Kidney (tissue), 13 donors: ENCODE measurements at regions not wholly inside any gene's neighbourhood (a gene's known extent, or its start where the extent isn't known, plus 50 kb on each side); places are given as distances from the start of the nearest gene placed in this dataset.

Source experiments
- DNase-seq, 5 donors: peaks; one replicate each; pipeline ENCODE4 v3.0.0-alpha.2; 2013 to 2020
- FAIRE-seq: peaks from 2 replicates; lab custom pipeline; 2012; peaks lifted over from hg19 to GRCh38; lab: Jason Lieb, UNC
- H3K27ac ChIP-seq, 2 donors: one replicate each; pipeline ENCODE4 v1.7.0; 2013; ENCODE audit warnings: low read depth in 2 of 2, low read length in 2 of 2, inconsistent platforms in 1 of 2
- H3K27me3 ChIP-seq: one replicate; pipeline ENCODE4 v1.7.1; 2013; ENCODE audit warnings: low read length, inconsistent platforms; ENCODE audit not compliant: control insufficient read depth, insufficient read depth
- H3K36me3 ChIP-seq, 3 donors: one replicate each; pipeline versions ENCODE4 v1.7.0 to v1.7.1; 2013; ENCODE audit warnings: low read length in 3 of 3, control low read depth in 1 of 3, inconsistent platforms in 1 of 3; ENCODE audit not compliant: insufficient read depth in 3 of 3, control insufficient read depth in 2 of 3
- H3K4me1 ChIP-seq, 3 donors: one replicate each; pipeline versions ENCODE4 v1.7.0 to v1.7.1; 2013; ENCODE audit warnings: low read length in 3 of 3, inconsistent platforms in 1 of 3, low read depth in 1 of 3; ENCODE audit not compliant: control insufficient read depth in 2 of 3, insufficient read depth in 2 of 3
- H3K4me3 ChIP-seq, 3 donors: one replicate each; pipeline versions ENCODE4 v1.7.0 to v1.8.1; 2013; ENCODE audit warnings: low read length in 3 of 3, control low read depth in 1 of 3, inconsistent platforms in 1 of 3
- H3K9ac ChIP-seq, 3 donors: one replicate each; pipeline versions ENCODE4 v1.7.0 to v1.7.1; 2013; ENCODE audit warnings: low read length in 3 of 3, control low read depth in 1 of 3, inconsistent platforms in 1 of 3
- H3K9me3 ChIP-seq, 3 donors: one replicate each; pipeline versions ENCODE4 v1.7.0 to v1.7.1; 2013; ENCODE audit warnings: low read length in 3 of 3, control low read depth in 1 of 3, inconsistent platforms in 1 of 3; ENCODE audit not compliant: control insufficient read depth in 2 of 3, insufficient read depth in 1 of 3
- CTCF ChIP-seq: IDR thresholded peaks from 3 replicates; pipeline ENCODE4 v1.5.1; 2012; ENCODE audit warnings: mild to moderate bottlenecking, moderate library complexity, borderline replicate concordance; ENCODE audit not compliant: insufficient read depth; ENCODE audit errors: extremely low read depth
- intact Hi-C: fragments of 100-400 bp; cut with DNase I; formaldehyde crosslinking; loops from one replicate; pipeline ENCODE4 v1.11.1; 2022
- donor health status: control.
- donor health status: control.
- donor health status: control.
- donor health status: control.
- donor health status: control.
- donor health status: DM: yes; HTN: yes; CAD: no.
- donor health status: Normal renal cell carcinoma (clear cell type).

GRCh38 chr16:73151941-73152340, 104.0 kb upstream of the ZFHX3 start:
- FAIRE-seq (no peak), DNase-seq (no peak)
- Histone ChIP-seq H3K4me3 (no peak overlapping the region), H3K4me1 (no peaks in the 10 kb centered on the region), H3K36me3 (no peaks in the 10 kb centered on the region), H3K27me3 (no peaks in the 10 kb centered on the region), H3K9ac (no peak overlapping the region), H3K9me3 (no peaks in the 10 kb centered on the region), H3K27ac (no peak overlapping the region)
- TF ChIP-seq CTCF, result no peak
- intact Hi-C loops, result no loop called here

- Histone ChIP-seq H3K9ac (no peak overlapping the region), H3K27ac (no peak overlapping the region), H3K36me3 (no peaks in the 10 kb centered on the region), H3K27me3 (no peaks in the 10 kb centered on the region), H3K4me1 (no peaks in the 10 kb centered on the region), H3K4me3 (no peak overlapping the region), H3K9me3 (no peaks in the 10 kb centered on the region)
- DNase-seq (no peak), FAIRE-seq (no peak)
- TF ChIP-seq CTCF, result no peak
- intact Hi-C loops, result no loop called here
These were observed 103.3 kb upstream of the ZFHX3 start for GRCh38 chr16:73151225-73151624.

- Histone ChIP-seq H3K36me3 (no peaks in the 10 kb centered on the region), H3K27ac (no peak overlapping the region), H3K4me3 (no peak overlapping the region), H3K27me3 (no peaks in the 10 kb centered on the region), H3K9ac (no peak overlapping the region), H3K9me3 (no peaks in the 10 kb centered on the region), H3K4me1 (no peaks in the 10 kb centered on the region)
- DNase-seq, result no peak
- intact Hi-C loops, result no loop called here
- TF ChIP-seq CTCF, result no peak
- no peak for FAIRE-seq
These were observed 102.9 kb upstream of the ZFHX3 start for GRCh38 chr16:73150786-73151185.

DNA sequence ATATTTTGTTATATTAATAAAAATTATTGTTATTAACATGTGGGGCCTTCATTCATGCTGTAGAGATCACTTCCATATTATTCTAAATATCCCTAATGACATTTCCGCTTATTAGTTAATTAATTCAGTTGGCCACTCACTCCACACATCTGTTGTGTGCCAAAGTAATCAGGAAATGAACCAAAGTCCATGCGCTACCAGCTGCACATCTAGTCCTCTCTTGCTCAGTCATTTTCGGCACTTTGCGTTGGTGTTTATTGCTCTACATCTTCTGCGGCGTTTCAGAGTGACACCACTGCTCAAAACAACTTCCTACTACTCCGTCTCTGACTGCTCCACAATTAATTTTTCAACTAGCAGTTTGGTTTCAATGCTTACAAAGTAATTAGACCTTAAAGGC, 101.4 kb upstream of the ZFHX3 start:
- FAIRE-seq, result no peak
- H3K27me3 ChIP-seq, result no peaks in the 10 kb centered on the region
- peak in 1 of 5 donors; percentile 12 for DNase-seq
- no peaks in the 10 kb centered on the region for H3K4me1 ChIP-seq
- H3K9ac ChIP-seq, result no peak overlapping the region
- H3K4me3 ChIP-seq, result no peak overlapping the region
- TF ChIP-seq CTCF, result no peak
- H3K9me3 ChIP-seq, result no peaks in the 10 kb centered on the region
- no peaks in the 10 kb centered on the region for H3K36me3 ChIP-seq
- no peak overlapping the region for H3K27ac ChIP-seq
- intact Hi-C loops, result no loop called here
